Caco-2 (cell line): ENCODE measurements at regions not wholly inside any gene's neighbourhood (a gene's known extent, or its start where the extent isn't known, plus 50 kb on each side); places are given as distances from the start of the nearest gene placed in this dataset.
A peak's percentile ranks its signal among the peaks of the same experiment; 100 is the strongest.

Experiments used
- BruUV-seq: library from RNA; stranded (reverse); fragments of 400-500 nt; replicated peaks from 2 replicates; lab custom pipeline; 2021; lab: Mats Ljungman, UMichigan
- CTCF ChIA-PET: fragments of 300-600 bp; sonication (Branson Sonifier 250); formaldehyde crosslinking; loops from one replicate; lab custom pipeline; 2022; ENCODE audit warnings: antibody characterized with exemption; lab: Charles Lee
- POLR2A ChIA-PET: fragments of 300-600 bp; sonication (Branson Sonifier 250); formaldehyde crosslinking; loops from one replicate; lab custom pipeline; 2022; ENCODE audit warnings: antibody characterized with exemption; lab: Charles Lee
- DNase-seq, 2 experiments: peaks; one replicate each; pipeline versions ENCODE4 v3.0.0 to v3.0.0-alpha.2; 2020 to 2022
- H3K27me3 ChIP-seq: replicated peaks from 2 replicates; pipeline ENCODE4 v1.6.0; 2011; ENCODE audit warnings: low read length; ENCODE audit not compliant: control insufficient read depth, insufficient read depth
- H3K36me3 ChIP-seq: 2 replicates; pipeline ENCODE4 v1.5.1; 2011; ENCODE audit warnings: low read length; ENCODE audit not compliant: control insufficient read depth, insufficient read depth
- H3K4me1 ChIP-seq: fragments of 250-450 bp; sonication (Bioruptor Pico); 2 replicates; pipeline ENCODE4 v1.5.1; 2020; ENCODE audit warnings: mild to moderate bottlenecking
- H3K4me3 ChIP-seq: 2 replicates; pipeline ENCODE4 v1.5.1; 2011; ENCODE audit warnings: low read depth, mild to moderate bottlenecking, control low read depth, low read length
- H3K9me3 ChIP-seq: fragments of 250-450 bp; sonication (Bioruptor Pico); 2 replicates; pipeline ENCODE4 v1.5.1; 2020; ENCODE audit warnings: mild to moderate bottlenecking, moderate library complexity
- H3K27ac Mint-ChIP-seq: one replicate; pipeline ENCODE4 v1.8.0; 2022; ENCODE audit warnings: mixed read lengths; ENCODE audit not compliant: unreplicated experiment
- H3K27me3 Mint-ChIP-seq: one replicate; pipeline ENCODE4 v1.8.0; 2022; ENCODE audit warnings: mixed read lengths; ENCODE audit not compliant: insufficient read depth, unreplicated experiment
- H3K36me3 Mint-ChIP-seq: one replicate; pipeline ENCODE4 v1.8.0; 2022; ENCODE audit warnings: mild to moderate bottlenecking, mixed read lengths; ENCODE audit not compliant: insufficient read depth, unreplicated experiment
- H3K4me1 Mint-ChIP-seq: one replicate; pipeline ENCODE4 v1.8.0; 2022; ENCODE audit warnings: low read depth, mixed read lengths; ENCODE audit not compliant: unreplicated experiment
- H3K4me3 Mint-ChIP-seq: one replicate; pipeline ENCODE4 v1.8.0; 2022; ENCODE audit warnings: mild to moderate bottlenecking, moderate library complexity, mixed read lengths; ENCODE audit not compliant: unreplicated experiment
- H3K9me3 Mint-ChIP-seq: one replicate; pipeline ENCODE4 v1.8.0; 2022; ENCODE audit warnings: mixed read lengths; ENCODE audit not compliant: unreplicated experiment
- CTCF ChIP-seq, 2 experiments: fragments of 200-600 bp in 1 of 2; IDR thresholded peaks; 1 replicate in 1 of 2; 2 replicates in 1 of 2; pipeline versions ENCODE4 v1.5.1 to v1.8.0; 2011 to 2022; ENCODE audit warnings: antibody characterized with exemption in 1 of 2, control low read depth in 1 of 2, inconsistent platforms in 1 of 2, low read depth in 1 of 2, low read length in 1 of 2, mild to moderate bottlenecking in 1 of 2, moderate library complexity in 1 of 2; ENCODE audit not compliant: insufficient read depth in 1 of 2, severe bottlenecking in 1 of 2, unreplicated experiment in 1 of 2
- intact Hi-C: fragments of 100-400 bp; cut with micrococcal nuclease; formaldehyde crosslinking; loops from one replicate; pipeline ENCODE4 v1.10.0; 2022; ENCODE audit not compliant: unreplicated experiment

- Mint-ChIP-seq H3K36me3 (no peaks in the 10 kb centered on the region), H3K4me3 (no peak overlapping the region), H3K9me3 (peaks cover 17% of the 10 kb centered on the region), H3K4me1 (peaks cover 9% of the 10 kb centered on the region), H3K27me3 (no peaks in the 10 kb centered on the region), H3K27ac (peak overlapping the region; percentile 40)
- Histone ChIP-seq H3K36me3 (no peaks in the 10 kb centered on the region), H3K4me1 (peaks cover 6% of the 10 kb centered on the region), H3K27me3 (no peaks in the 10 kb centered on the region), H3K4me3 (no peak overlapping the region), H3K9me3 (peaks cover 8% of the 10 kb centered on the region; the same call in 1 of the 2 replicates)
- POLR2A ChIA-PET, result no interaction called here
- intact Hi-C loops, result no loop called here
- CTCF ChIA-PET, result no interaction called here
- DNase-seq, result no peak
- no peak for TF ChIP-seq CTCF (IDR thresholded peaks at IDR 0.05; ENCODE audit: insufficient read depth in 1 of 2, low read depth in 1 of 2, low read length in 1 of 2, severe bottlenecking in 1 of 2, unreplicated experiment in 1 of 2)
- no TSS peak for BruUV-seq
Measured at GRCh38 chr15:69868756-69869155, 229.0 kb downstream of the TLE3 start.

GRCh38 chr15:69869291-69869690, 228.4 kb downstream of the TLE3 start:
- peak overlapping the region; percentile 40 for H3K27ac Mint-ChIP-seq

GRCh38 chr15:69869881-69870505, 227.7 kb downstream of the TLE3 start:
- Histone ChIP-seq H3K36me3 (no peaks in the 10 kb centered on the region), H3K27me3 (no peaks in the 10 kb centered on the region), H3K4me1 (peaks cover 6% of the 10 kb centered on the region), H3K9me3 (peaks cover 10% of the 10 kb centered on the region; the same call in 1 of the 2 replicates), H3K4me3 (no peak overlapping the region)
- no TSS peak for BruUV-seq
- TF ChIP-seq CTCF (IDR thresholded peaks at IDR 0.05; ENCODE audit: insufficient read depth in 1 of 2, low read depth in 1 of 2, low read length in 1 of 2, severe bottlenecking in 1 of 2, unreplicated experiment in 1 of 2), result no peak
- Mint-ChIP-seq H3K36me3 (no peaks in the 10 kb centered on the region), H3K27ac (no peak overlapping the region), H3K4me1 (peaks cover 9% of the 10 kb centered on the region), H3K9me3 (peaks cover 19% of the 10 kb centered on the region), H3K4me3 (no peak overlapping the region), H3K27me3 (no peaks in the 10 kb centered on the region)
- DNase-seq, result no peak
- intact Hi-C loops, result no loop called here
- ChIA-PET CTCF (no interaction called here), POLR2A (no interaction called here)

More at GRCh38 chr15:69869291-69869690, 228.4 kb downstream of the TLE3 start:
- BruUV-seq, result no TSS peak
- Histone ChIP-seq H3K27me3 (no peaks in the 10 kb centered on the region), H3K4me3 (no peak overlapping the region), H3K9me3 (peaks cover 10% of the 10 kb centered on the region; the same call in 1 of the 2 replicates), H3K4me1 (peaks cover 6% of the 10 kb centered on the region), H3K36me3 (no peaks in the 10 kb centered on the region)
- no peak overlapping the region for H3K4me3 Mint-ChIP-seq
- ChIA-PET CTCF (no interaction called here), POLR2A (no interaction called here)
- DNase-seq, result peak in 1 of 2 experiments; percentile 38
- no peaks in the 10 kb centered on the region for H3K27me3 Mint-ChIP-seq
- intact Hi-C loops, result no loop called here
- no peaks in the 10 kb centered on the region for H3K36me3 Mint-ChIP-seq
- peaks cover 19% of the 10 kb centered on the region for H3K9me3 Mint-ChIP-seq
- no peak for TF ChIP-seq CTCF (IDR thresholded peaks at IDR 0.05; ENCODE audit: insufficient read depth in 1 of 2, low read depth in 1 of 2, low read length in 1 of 2, severe bottlenecking in 1 of 2, unreplicated experiment in 1 of 2)
- H3K4me1 Mint-ChIP-seq, result peaks cover 9% of the 10 kb centered on the region
